Sigmoid colon (tissue), 6 donors: ENCODE measurements at regions not wholly inside any gene's neighbourhood (a gene's known extent, or its start where the extent isn't known, plus 50 kb on each side); places are given as distances from the start of the nearest gene placed in this dataset.

Experiments
- DNase-seq: peaks from one replicate; pipeline ENCODE4 v3.0.0-alpha.2; 2019
- H3K27ac ChIP-seq, 4 donors: fragments of 200-600 bp; sonication (generic); one replicate each; pipeline ENCODE4 v1.5.1; 2016 to 2019; ENCODE audit warnings: mild to moderate bottlenecking in 1 of 4
- H3K27me3 ChIP-seq, 3 donors: fragments of 200-600 bp; sonication (generic); one replicate each; pipeline ENCODE4 v1.5.1; 2019; ENCODE audit warnings: mild to moderate bottlenecking in 1 of 3
- H3K36me3 ChIP-seq, 4 donors: fragments of 200-600 bp; sonication (generic); one replicate each; pipeline ENCODE4 v1.5.1; 2016 to 2019
- H3K4me1 ChIP-seq, 4 donors: fragments of 200-600 bp; sonication (generic); one replicate each; pipeline ENCODE4 v1.5.1; 2017 to 2019
- H3K4me3 ChIP-seq, 4 donors: fragments of 200-600 bp; sonication (generic); one replicate each; pipeline ENCODE4 v1.5.1; 2017 to 2019; ENCODE audit warnings: mild to moderate bottlenecking in 2 of 4, moderate library complexity in 1 of 4
- H3K9me3 ChIP-seq, 4 donors: fragments of 200-600 bp in 3 of 4; sonication (generic) in 3 of 4; one replicate each; pipeline versions ENCODE4 v1.5.1 to v1.6.1; 2013 to 2019
- EP300 ChIP-seq, 4 donors: sonication (generic); formaldehyde crosslinking; IDR thresholded peaks; one replicate each; pipeline ENCODE4 v1.6.1; 2017; ENCODE audit warnings: antibody characterized with exemption in 4 of 4
- POLR2A ChIP-seq, 2 donors: fragments of 450-650 bp; IDR thresholded peaks; one replicate each; pipeline ENCODE4 v1.6.1; 2016; ENCODE audit warnings: antibody characterized with exemption in 2 of 2, mild to moderate bottlenecking in 2 of 2, moderate library complexity in 2 of 2
- POLR2AphosphoS5 ChIP-seq, 4 donors: sonication (generic); formaldehyde crosslinking; IDR thresholded peaks; one replicate each; pipeline ENCODE4 v1.6.1; 2017; ENCODE audit warnings: antibody characterized with exemption in 4 of 4
- WGBS, 2 donors: extraction: QIAGEN DNeasy Blood & Tissue Kit; methylation state at CpG; one replicate each; pipeline ENCODE4 v1.1.7; 2013; 5-methylcytosine and 5-hydroxymethylcytosine counted together
- intact Hi-C: fragments of 100-400 bp; cut with DNase I; formaldehyde crosslinking; loops from one replicate; pipeline ENCODE4 v1.15.1; 2023
- TF ChIP-seq, protein P1 (sequence below), 4 experiments: fragments of 450-650 bp in 3 of 4; fragments of 200-600 bp in 1 of 4; IDR thresholded peaks; one replicate each; pipeline ENCODE4 v1.5.1; 2016 to 2019; ENCODE audit warnings: antibody characterized with exemption in 4 of 4, mild to moderate bottlenecking in 3 of 4, moderate library complexity in 2 of 4
- donor health status: healthy with polysubstance abuse.
- donor health status: healthy.

DNA sequence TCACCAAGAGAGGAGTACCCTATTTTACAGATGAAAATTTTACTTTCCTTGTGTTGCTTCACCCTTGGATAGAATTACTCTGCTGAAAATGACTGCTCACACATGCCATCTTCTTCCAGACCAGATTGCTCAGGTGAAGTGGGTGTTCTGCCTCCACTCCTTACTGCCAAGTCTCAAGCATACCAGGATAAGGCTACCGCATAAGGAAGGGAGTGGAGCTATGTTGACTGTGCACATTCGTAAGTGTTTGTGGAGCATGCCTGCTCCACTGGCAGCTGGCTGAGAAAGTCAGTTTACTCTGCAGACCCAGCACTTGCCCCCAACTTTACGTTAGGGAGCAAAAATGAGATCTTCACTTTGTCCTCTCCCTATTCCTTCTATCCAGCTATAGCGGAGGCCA is 405.0 kb upstream of the DDX18 start:
- TF ChIP-seq EP300 (IDR thresholded peaks at IDR 0.05) (no peak), POLR2A (IDR thresholded peaks at IDR 0.05) (no peak), POLR2AphosphoS5 (IDR thresholded peaks at IDR 0.05) (no peak)
- TF ChIP-seq, protein P1, sequence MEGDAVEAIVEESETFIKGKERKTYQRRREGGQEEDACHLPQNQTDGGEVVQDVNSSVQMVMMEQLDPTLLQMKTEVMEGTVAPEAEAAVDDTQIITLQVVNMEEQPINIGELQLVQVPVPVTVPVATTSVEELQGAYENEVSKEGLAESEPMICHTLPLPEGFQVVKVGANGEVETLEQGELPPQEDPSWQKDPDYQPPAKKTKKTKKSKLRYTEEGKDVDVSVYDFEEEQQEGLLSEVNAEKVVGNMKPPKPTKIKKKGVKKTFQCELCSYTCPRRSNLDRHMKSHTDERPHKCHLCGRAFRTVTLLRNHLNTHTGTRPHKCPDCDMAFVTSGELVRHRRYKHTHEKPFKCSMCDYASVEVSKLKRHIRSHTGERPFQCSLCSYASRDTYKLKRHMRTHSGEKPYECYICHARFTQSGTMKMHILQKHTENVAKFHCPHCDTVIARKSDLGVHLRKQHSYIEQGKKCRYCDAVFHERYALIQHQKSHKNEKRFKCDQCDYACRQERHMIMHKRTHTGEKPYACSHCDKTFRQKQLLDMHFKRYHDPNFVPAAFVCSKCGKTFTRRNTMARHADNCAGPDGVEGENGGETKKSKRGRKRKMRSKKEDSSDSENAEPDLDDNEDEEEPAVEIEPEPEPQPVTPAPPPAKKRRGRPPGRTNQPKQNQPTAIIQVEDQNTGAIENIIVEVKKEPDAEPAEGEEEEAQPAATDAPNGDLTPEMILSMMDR (IDR thresholded peaks at IDR 0.05) = no peak
- intact Hi-C loops = no loop called here
- no peak for DNase-seq
- 90 to 93% methylated on average over 4 of the region's 4 CpGs for WGBS, 2 donors
- Histone ChIP-seq H3K4me3 (no peak overlapping the region), H3K9me3 (no peaks in the 10 kb centered on the region), H3K4me1 (no peaks in the 10 kb centered on the region), H3K36me3 (no peaks in the 10 kb centered on the region), H3K27ac (no peak overlapping the region), H3K27me3 (no peaks in the 10 kb centered on the region)

DNA sequence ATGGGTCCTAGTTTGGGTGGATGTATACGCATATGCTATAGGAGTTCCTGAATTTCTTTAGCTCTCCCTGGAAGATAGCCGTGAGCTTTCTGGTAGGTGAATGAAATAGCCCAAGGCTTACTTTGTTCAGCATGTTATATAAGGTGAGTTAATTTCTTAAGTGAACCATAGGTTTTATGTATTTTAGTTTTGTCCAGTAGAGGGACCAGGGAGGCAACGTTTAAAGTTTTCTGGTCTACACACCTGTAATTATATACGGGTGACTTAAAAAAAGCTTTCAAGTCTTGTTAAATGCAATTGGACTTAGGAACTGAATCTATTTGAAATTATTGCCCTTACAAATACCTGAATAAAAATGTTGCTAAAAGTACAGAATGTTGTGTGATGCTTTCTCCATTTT is 402.5 kb upstream of the DDX18 start:
- H3K4me3 ChIP-seq = no peak overlapping the region
- no peaks in the 10 kb centered on the region for H3K27me3 ChIP-seq
- TF ChIP-seq POLR2A (IDR thresholded peaks at IDR 0.05) = no peak
- TF ChIP-seq, protein P1 (IDR thresholded peaks at IDR 0.05) = no peak
- TF ChIP-seq EP300 (IDR thresholded peaks at IDR 0.05) = no peak
- TF ChIP-seq POLR2AphosphoS5 (IDR thresholded peaks at IDR 0.05) = no peak
- intact Hi-C loops = no loop called here
- no peaks in the 10 kb centered on the region for H3K9me3 ChIP-seq
- H3K27ac ChIP-seq = no peak overlapping the region
- DNase-seq = no peak
- H3K36me3 ChIP-seq = no peaks in the 10 kb centered on the region
- WGBS, 2 donors = 15 to 50% methylated on average over 4 of the region's 4 CpGs
- no peaks in the 10 kb centered on the region for H3K4me1 ChIP-seq

DNA sequence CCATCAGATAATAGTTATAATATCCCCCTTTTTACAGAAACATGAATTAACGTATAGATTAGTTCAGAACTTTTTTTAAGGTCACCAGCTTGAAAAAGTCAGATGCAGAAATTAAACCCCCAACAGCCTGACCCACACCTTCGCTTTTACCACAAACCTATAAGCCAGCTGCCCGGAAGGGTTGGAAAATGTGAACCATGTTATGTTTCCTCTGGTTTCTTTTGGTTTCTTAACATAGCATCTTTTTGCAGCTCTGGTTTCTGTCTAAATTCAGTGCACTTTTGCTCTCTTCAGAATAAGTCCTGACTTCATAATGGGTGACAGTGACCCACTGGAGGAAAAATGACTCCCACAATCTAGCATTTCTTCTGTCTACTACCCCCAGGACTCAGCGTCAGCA is 381.7 kb upstream of the DDX18 start:
- Histone ChIP-seq H3K4me1 (peaks cover 0 to 5% (median 0%) of the 10 kb centered on the region in 4 donors), H3K27me3 (no peaks in the 10 kb centered on the region), H3K9me3 (no peaks in the 10 kb centered on the region), H3K36me3 (no peaks in the 10 kb centered on the region), H3K27ac (no peak overlapping the region), H3K4me3 (no peak overlapping the region)
- 68 to 76% methylated on average over 4 of the region's 4 CpGs for WGBS, 2 donors
- TF ChIP-seq EP300 (IDR thresholded peaks at IDR 0.05) (no peak), POLR2A (IDR thresholded peaks at IDR 0.05) (no peak), POLR2AphosphoS5 (IDR thresholded peaks at IDR 0.05) (no peak)
- TF ChIP-seq, protein P1 (IDR thresholded peaks at IDR 0.05) = no peak
- no peak for DNase-seq
- intact Hi-C loops = no loop called here

DNA sequence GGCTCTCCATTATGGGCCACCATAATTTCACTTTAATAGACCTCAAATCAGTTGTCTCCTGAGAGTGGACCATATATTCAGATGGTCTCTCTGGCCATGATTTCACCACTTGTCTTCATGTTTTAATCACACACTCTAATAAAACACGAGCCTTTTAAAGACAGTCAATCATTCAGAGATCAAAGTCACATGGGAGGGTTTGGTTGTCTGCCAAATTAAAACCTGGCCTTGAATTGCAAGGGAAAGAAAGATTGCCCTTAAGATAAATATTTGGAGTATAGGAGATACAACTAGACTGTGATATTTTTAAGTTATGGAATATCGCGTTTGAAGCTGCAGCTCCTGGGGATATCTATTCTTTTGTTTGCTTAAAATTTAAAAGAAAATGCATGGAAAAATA is 377.8 kb upstream of the DDX18 start:
- DNase-seq = no peak
- no peak overlapping the region for H3K4me3 ChIP-seq
- H3K4me1 ChIP-seq = peaks cover 0 to 5% (median 0%) of the 10 kb centered on the region in 4 donors
- no peaks in the 10 kb centered on the region for H3K27me3 ChIP-seq
- TF ChIP-seq EP300 (IDR thresholded peaks at IDR 0.05) = no peak
- no peak for TF ChIP-seq POLR2AphosphoS5 (IDR thresholded peaks at IDR 0.05)
- TF ChIP-seq, protein P1 (IDR thresholded peaks at IDR 0.05) = no peak
- TF ChIP-seq POLR2A (IDR thresholded peaks at IDR 0.05) = no peak
- H3K9me3 ChIP-seq = no peaks in the 10 kb centered on the region
- intact Hi-C loops = no loop called here
- H3K27ac ChIP-seq = no peak overlapping the region
- 10 to 48% methylated on average over 3 of the region's 3 CpGs for WGBS, 2 donors
- no peaks in the 10 kb centered on the region for H3K36me3 ChIP-seq

DNA sequence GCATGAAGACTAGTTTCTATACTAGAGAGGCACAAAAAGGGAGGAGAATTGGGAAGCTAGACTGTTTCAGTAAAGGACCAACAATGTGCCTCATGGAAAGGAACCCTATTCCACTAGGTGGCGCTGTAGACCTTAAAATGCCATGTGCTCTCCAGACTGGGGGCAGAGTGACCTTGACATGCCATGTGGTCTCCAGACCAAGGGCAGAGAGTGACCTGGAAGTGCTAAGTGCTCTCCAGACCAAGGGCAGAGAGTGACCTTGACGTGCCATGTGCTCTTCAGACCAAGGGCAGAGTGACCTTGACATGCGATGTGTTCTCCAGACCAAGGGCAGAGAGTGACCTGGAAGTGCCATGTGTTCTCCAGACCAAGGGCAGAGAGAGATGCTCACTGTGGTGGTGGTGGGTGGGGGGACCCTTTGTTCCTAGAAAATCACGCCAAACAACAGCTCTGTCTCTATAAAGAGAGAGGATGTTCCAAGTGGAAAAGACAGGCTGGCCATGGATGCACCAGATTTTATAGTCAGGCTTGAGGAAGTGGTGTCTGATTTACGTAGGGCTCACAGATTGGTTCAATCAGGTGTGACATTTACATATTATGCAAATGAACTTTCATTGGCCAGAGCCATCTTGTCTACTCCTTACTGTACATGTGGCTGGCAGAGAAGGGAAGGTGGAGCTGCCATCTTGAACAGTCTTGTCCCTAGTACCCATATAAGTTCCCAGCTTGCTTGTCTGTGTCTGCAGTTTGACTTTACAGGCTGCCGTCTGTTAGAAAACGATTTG is 344.0 kb upstream of the DDX18 start:
- Histone ChIP-seq H3K4me1 (no peaks in the 10 kb centered on the region), H3K27me3 (no peaks in the 10 kb centered on the region), H3K9me3 (no peaks in the 10 kb centered on the region), H3K36me3 (no peaks in the 10 kb centered on the region), H3K27ac (no peak overlapping the region), H3K4me3 (no peak overlapping the region)
- intact Hi-C loops = no loop called here
- TF ChIP-seq, protein P1 (IDR thresholded peaks at IDR 0.05) = peak in 1 of 4 experiments; percentile 20
- no peak for TF ChIP-seq POLR2AphosphoS5 (IDR thresholded peaks at IDR 0.05)
- TF ChIP-seq POLR2A (IDR thresholded peaks at IDR 0.05) = no peak
- TF ChIP-seq EP300 (IDR thresholded peaks at IDR 0.05) = no peak
- DNase-seq = no peak
- 76 to 77% methylated on average over 7 of the region's 7 CpGs for WGBS, 2 donors
